Coronary artery (tissue), 2 donors: ENCODE measurements at regions not wholly inside any gene's neighbourhood (a gene's known extent, or its start where the extent isn't known, plus 50 kb on each side); places are given as distances from the start of the nearest gene placed in this dataset.

Experiments used
- DNase-seq: peaks from one replicate; pipeline ENCODE4 v3.0.0-alpha.2; 2017; ENCODE audit warnings: low spot score
- H3K27ac ChIP-seq, 2 donors: fragments of 200-600 bp; sonication (generic); one replicate each; pipeline ENCODE4 v1.5.1; 2016 to 2019
- H3K4me3 ChIP-seq: fragments of 200-600 bp; sonication (generic); 2 replicates; pipeline ENCODE4 v1.5.1; 2016; ENCODE audit warnings: mild to moderate bottlenecking, moderate library complexity
- CTCF ChIP-seq: fragments of 200-600 bp; sonication (generic); IDR thresholded peaks from one replicate; pipeline ENCODE4 v1.5.1; 2019; ENCODE audit warnings: antibody characterized with exemption

- H3K4me3 ChIP-seq = no peak overlapping the region
- TF ChIP-seq CTCF = no peak
- no peak for DNase-seq
- H3K27ac ChIP-seq = no peak overlapping the region
Measured at GRCh38 chr14:85943192-85943591, 413.2 kb downstream of the FLRT2 start.

- peak overlapping the region; percentile 66 for H3K4me3 ChIP-seq
- peak overlapping the region in 1 of 2 donors; percentile 45 for H3K27ac ChIP-seq
- no peak for DNase-seq
Measured at GRCh38 chr14:85934886-85935254, 404.9 kb downstream of the FLRT2 start.

GRCh38 chr14:85934123-85934885 is 404.4 kb downstream of the FLRT2 start:
- peak overlapping the region in 1 of 2 donors; percentile 45 for H3K27ac ChIP-seq
- peak overlapping the region; percentile 66 for H3K4me3 ChIP-seq
- no peak for DNase-seq
- no peak for TF ChIP-seq CTCF

More at GRCh38 chr14:85934886-85935254, 404.9 kb downstream of the FLRT2 start:
- TF ChIP-seq CTCF = no peak

- no peak overlapping the region for H3K27ac ChIP-seq
Measured at GRCh38 chr14:85921241-85921640, 391.3 kb downstream of the FLRT2 start.

GRCh38 chr14:85917716-85918115 is 387.8 kb downstream of the FLRT2 start:
- Histone ChIP-seq H3K4me3 (no peak overlapping the region), H3K27ac (no peak overlapping the region)
- DNase-seq = no peak
- no peak for TF ChIP-seq CTCF

More at GRCh38 chr14:85921241-85921640, 391.3 kb downstream of the FLRT2 start:
- H3K4me3 ChIP-seq = no peak overlapping the region
- no peak for TF ChIP-seq CTCF
- DNase-seq = no peak

GRCh38 chr14:85915711-85916110 is 385.8 kb downstream of the FLRT2 start:
- Histone ChIP-seq H3K4me3 (no peak overlapping the region), H3K27ac (no peak overlapping the region)
- no peak for TF ChIP-seq CTCF
- DNase-seq = no peak

- no peak for DNase-seq
- Histone ChIP-seq H3K4me3 (no peak overlapping the region), H3K27ac (no peak overlapping the region)
- TF ChIP-seq CTCF = no peak
Measured at GRCh38 chr14:85912141-85912540, 382.2 kb downstream of the FLRT2 start.
